ENCODE measurements at regions not wholly inside any gene's neighbourhood (a gene's known extent, or its start where the extent isn't known, plus 50 kb on each side); places are given as distances from the start of the nearest gene placed in this dataset.
"Not testable (repeated sequence)": the region's sequence is repeated elsewhere in the genome, so short reads cannot be mapped to it uniquely, and the experiment has no call there.

DNA sequence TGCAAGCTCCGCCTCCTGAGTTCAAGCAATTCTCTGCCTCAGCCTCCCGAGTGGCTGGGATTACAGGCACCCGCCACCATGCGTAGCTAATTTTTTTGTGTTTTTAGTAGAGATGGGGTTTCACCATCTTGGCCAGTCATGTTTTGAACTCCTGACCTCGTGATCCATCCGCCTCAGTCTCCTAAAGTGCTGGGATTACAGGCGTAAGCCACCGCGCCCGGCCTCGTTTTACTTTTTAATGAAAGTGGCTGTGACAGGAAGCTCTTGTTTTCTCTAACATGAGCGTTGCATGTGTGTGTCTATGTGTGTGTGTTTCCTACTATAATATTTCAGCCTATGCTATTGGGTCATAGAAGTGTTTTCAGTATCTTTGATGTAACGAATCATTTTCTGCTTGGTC lies 613.3 kb downstream of the GRXCR1 start:
- TF ChIP-seq, protein P1, sequence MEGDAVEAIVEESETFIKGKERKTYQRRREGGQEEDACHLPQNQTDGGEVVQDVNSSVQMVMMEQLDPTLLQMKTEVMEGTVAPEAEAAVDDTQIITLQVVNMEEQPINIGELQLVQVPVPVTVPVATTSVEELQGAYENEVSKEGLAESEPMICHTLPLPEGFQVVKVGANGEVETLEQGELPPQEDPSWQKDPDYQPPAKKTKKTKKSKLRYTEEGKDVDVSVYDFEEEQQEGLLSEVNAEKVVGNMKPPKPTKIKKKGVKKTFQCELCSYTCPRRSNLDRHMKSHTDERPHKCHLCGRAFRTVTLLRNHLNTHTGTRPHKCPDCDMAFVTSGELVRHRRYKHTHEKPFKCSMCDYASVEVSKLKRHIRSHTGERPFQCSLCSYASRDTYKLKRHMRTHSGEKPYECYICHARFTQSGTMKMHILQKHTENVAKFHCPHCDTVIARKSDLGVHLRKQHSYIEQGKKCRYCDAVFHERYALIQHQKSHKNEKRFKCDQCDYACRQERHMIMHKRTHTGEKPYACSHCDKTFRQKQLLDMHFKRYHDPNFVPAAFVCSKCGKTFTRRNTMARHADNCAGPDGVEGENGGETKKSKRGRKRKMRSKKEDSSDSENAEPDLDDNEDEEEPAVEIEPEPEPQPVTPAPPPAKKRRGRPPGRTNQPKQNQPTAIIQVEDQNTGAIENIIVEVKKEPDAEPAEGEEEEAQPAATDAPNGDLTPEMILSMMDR (IDR thresholded peaks at IDR 0.05), result not testable (repeated sequence)
- TF ChIP-seq POLR2A (IDR thresholded peaks at IDR 0.05), result not testable (repeated sequence)
